ENCODE measurements at regions not wholly inside any gene's neighbourhood (a gene's known extent, or its start where the extent isn't known, plus 50 kb on each side); places are given as distances from the start of the nearest gene placed in this dataset.
"Not testable (repeated sequence)": the region's sequence is repeated elsewhere in the genome, so short reads cannot be mapped to it uniquely, and the experiment has no call there.

- H3K27ac ChIP-seq = no peak overlapping the region
- TF ChIP-seq CTCF (conservative IDR thresholded peaks at IDR 0.05) = no peak
Measured at GRCh38 chr14:62468946-62469345, 576.3 kb downstream of the KCNH5 start.

GRCh38 chr14:62470935-62471334 is 574.3 kb downstream of the KCNH5 start:
- H3K27ac ChIP-seq = no peak overlapping the region
- TF ChIP-seq CTCF (conservative IDR thresholded peaks at IDR 0.05) = no peak

DNA sequence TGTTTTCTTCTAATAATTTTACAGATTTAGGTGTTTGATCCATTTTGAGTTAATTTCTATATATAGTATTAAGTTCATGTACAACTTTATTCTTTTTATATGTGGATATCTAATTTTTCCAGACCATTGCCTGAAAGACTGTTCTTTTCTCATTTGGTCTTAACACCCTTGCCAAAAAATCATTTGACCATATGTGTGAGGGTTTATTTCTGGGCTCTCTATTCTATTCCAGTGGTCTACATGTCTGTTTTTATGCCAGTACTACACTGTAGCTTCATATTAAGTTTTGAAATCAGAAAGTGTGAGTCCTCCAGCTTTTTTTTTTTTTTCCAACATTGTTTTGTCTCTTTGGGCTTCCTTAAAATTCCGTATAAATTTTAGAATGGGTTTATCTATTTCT is 554.1 kb downstream of the KCNH5 start:
- H3K27ac ChIP-seq = no peak overlapping the region
- TF ChIP-seq CTCF (conservative IDR thresholded peaks at IDR 0.05) = no peak

- no peak overlapping the region for H3K27ac ChIP-seq
- TF ChIP-seq CTCF (conservative IDR thresholded peaks at IDR 0.05) = no peak
Measured at GRCh38 chr14:62497708-62498107, 547.5 kb downstream of the KCNH5 start.

DNA sequence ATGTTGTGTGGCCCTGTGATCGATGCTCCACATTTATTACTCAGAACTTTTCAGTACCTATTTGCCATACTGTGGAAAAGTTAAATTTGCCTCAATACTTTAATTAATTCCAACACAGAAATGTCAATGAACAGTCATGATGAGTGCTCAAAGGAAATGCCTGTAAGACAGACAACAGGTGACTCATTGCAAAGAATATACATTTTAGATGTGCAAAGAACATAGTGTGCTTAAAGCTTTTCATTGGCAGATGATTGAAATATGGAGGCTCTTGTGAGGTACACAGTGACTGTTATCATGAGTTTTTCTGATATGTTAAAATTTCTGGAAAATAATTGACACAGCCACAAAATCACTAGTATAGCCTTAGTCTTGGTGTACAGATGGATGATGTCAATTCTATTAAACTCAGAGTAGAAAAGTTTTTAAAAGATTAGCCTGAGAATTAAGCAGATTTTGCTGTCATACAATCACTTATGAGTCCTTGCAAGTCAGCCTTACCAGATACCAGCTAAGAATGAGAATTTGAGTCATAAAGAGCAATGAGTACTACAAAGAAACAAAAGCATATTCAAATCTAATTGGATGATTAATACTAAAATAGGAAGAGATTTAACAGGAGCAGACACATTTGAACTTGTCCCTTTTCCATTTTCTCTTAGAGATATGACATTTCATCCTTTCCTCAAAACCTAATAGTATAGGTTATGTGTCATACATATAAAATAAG is 544.1 kb downstream of the KCNH5 start:
- H3K27ac ChIP-seq = no peak overlapping the region
- no peak for TF ChIP-seq CTCF (conservative IDR thresholded peaks at IDR 0.05)

DNA sequence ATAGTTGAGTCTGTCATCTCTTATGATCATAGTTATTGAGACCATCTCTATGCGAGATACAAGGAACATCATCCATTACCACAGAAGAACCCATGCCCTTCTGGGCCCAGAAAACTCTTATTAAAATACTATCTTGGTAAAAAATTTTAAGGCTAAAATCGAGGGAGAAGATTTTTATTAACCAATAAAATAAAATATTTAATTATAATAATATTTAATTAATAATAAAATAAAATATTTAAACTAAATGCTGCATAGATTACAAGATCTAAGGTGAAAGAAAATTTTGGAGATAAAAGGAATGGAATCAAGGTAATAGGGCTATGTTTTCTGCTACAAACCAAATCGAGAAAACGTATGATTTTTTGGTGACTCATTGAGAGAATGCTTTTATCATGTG is 540.2 kb downstream of the KCNH5 start:
- no peak for TF ChIP-seq CTCF (conservative IDR thresholded peaks at IDR 0.05)
- H3K27ac ChIP-seq = no peak overlapping the region

GRCh38 chr14:62521309-62521708 is 523.9 kb downstream of the KCNH5 start:
- H3K27ac ChIP-seq = not testable (repeated sequence)

GRCh38 chr14:62528296-62528695 is 517.0 kb downstream of the KCNH5 start:
- H3K27ac ChIP-seq = no peak overlapping the region
- TF ChIP-seq CTCF (conservative IDR thresholded peaks at IDR 0.05) = no peak

Measured in VCaP (cell line).